ENCODE measurements at regions not wholly inside any gene's neighbourhood (a gene's known extent, or its start where the extent isn't known, plus 50 kb on each side); places are given as distances from the start of the nearest gene placed in this dataset.

- Histone ChIP-seq H3K4me3 (replicated peaks in 1 of 2; ENCODE audit: low read depth in 1 of 2, low read length in 2 of 2) (no peak overlapping the region), H2AFZ (ENCODE audit: low read depth, low read length, poor library complexity, severe bottlenecking) (no peak overlapping the region), H3K27me3 (ENCODE audit: insufficient read depth, low read length) (peaks cover 6% of the 10 kb centered on the region; the same call in 1 of the 2 replicates), H3K9me3 (ENCODE audit: control insufficient read depth in 1 of 2, insufficient read depth in 1 of 2, low read depth in 1 of 2, low read length in 2 of 2) (no peaks in the 10 kb centered on the region), H3K79me2 (ENCODE audit: insufficient read depth, low read length) (no peaks in the 10 kb centered on the region), H3K36me3 (ENCODE audit: control insufficient read depth in 1 of 2, insufficient read depth in 2 of 2, low read length in 2 of 2) (no peaks in the 10 kb centered on the region), H3K4me1 (ENCODE audit: control insufficient read depth in 1 of 2, insufficient read depth in 2 of 2, low read length in 2 of 2) (no peaks in the 10 kb centered on the region), H3K9ac (ENCODE audit: low read length) (no peak overlapping the region), H4K20me1 (ENCODE audit: insufficient read depth) (no peaks in the 10 kb centered on the region), H3K9me2 (ENCODE audit: insufficient read depth) (no peaks in the 10 kb centered on the region), H3K4me2 (ENCODE audit: low read length) (no peak overlapping the region), H3K27ac (ENCODE audit: low read depth, low read length) (no peak overlapping the region)
- DNase-seq (ENCODE audit: low read depth, low spot score) (no peak), ATAC-seq (no peak)
- CTCF ChIA-PET = no interaction called here
- intact Hi-C loops (cut with micrococcal nuclease) = no loop called here
- TF ChIP-seq POLR2A (IDR thresholded peaks at IDR 0.05; ENCODE audit: borderline replicate concordance, extremely low read depth, insufficient read depth, insufficient read length) (no peak), TCF7L2 (IDR thresholded peaks at IDR 0.05; ENCODE audit: borderline replicate concordance, extremely low read depth, insufficient read depth, insufficient read length) (no peak), SIN3A (IDR thresholded peaks at IDR 0.05; ENCODE audit: low read depth) (no peak), SP1 (IDR thresholded peaks at IDR 0.05; ENCODE audit: low read depth) (no peak)
- POLR2A ChIA-PET = no interaction called here
- RAD21 ChIA-PET (ENCODE audit: low non-redundant PET in 1 of 2, low total read pairs in 2 of 2, uncharacterized antibody in 2 of 2, unreplicated experiment in 2 of 2) = no interaction called here
- no TSS peak for BruUV-seq (replicated peaks)
These were observed 153.0 kb downstream of the ICOS start for GRCh38 chr2:204089574-204089973.

- RAD21 ChIA-PET (ENCODE audit: low non-redundant PET in 1 of 2, low total read pairs in 2 of 2, uncharacterized antibody in 2 of 2, unreplicated experiment in 2 of 2) = no interaction called here
- no peak overlapping the region for H3K4me3 ChIP-seq (replicated peaks in 1 of 2; ENCODE audit: low read depth in 1 of 2, low read length in 2 of 2)
- BruUV-seq (replicated peaks) = no TSS peak
- TF ChIP-seq POLR2AphosphoS5 (IDR thresholded peaks at IDR 0.05; ENCODE audit: low read depth, low read length) = no peak
- TF ChIP-seq CBX3 (IDR thresholded peaks at IDR 0.05; ENCODE audit: low read depth) = no peak
- TF ChIP-seq EZH2phosphoT487 (IDR thresholded peaks at IDR 0.05; ENCODE audit: borderline replicate concordance) = no peak
- TF ChIP-seq MAX (IDR thresholded peaks at IDR 0.05) = no peak
- TF ChIP-seq JUND (IDR thresholded peaks at IDR 0.05) = no peak
- TF ChIP-seq ZBTB33 (IDR thresholded peaks at IDR 0.05; ENCODE audit: extremely low read depth, insufficient replicate concordance, low read length) = no peak
- no peak for TF ChIP-seq POLR2A (IDR thresholded peaks at IDR 0.05; ENCODE audit: borderline replicate concordance, extremely low read depth, insufficient read depth, insufficient read length)
- TF ChIP-seq SIN3A (IDR thresholded peaks at IDR 0.05; ENCODE audit: low read depth) = no peak
- no peak for TF ChIP-seq REST (IDR thresholded peaks at IDR 0.05; ENCODE audit: low read depth)
- no peak for TF ChIP-seq EGR1 (IDR thresholded peaks at IDR 0.05; ENCODE audit: low read depth)
- no peak for TF ChIP-seq RAD21 (IDR thresholded peaks at IDR 0.05; ENCODE audit: low read depth)
- no peak for TF ChIP-seq SP1 (IDR thresholded peaks at IDR 0.05; ENCODE audit: low read depth)
- TF ChIP-seq ATF3 (IDR thresholded peaks at IDR 0.05) = no peak
- no peak for TF ChIP-seq SRF (IDR thresholded peaks at IDR 0.05; ENCODE audit: low read depth)
These were observed 153.5 kb downstream of the ICOS start for GRCh38 chr2:204090021-204090420.

More at GRCh38 chr2:204090021-204090420, 153.5 kb downstream of the ICOS start:
- H3K9me2 ChIP-seq (ENCODE audit: insufficient read depth) = no peaks in the 10 kb centered on the region
- H3K4me1 ChIP-seq (ENCODE audit: control insufficient read depth in 1 of 2, insufficient read depth in 2 of 2, low read length in 2 of 2) = no peaks in the 10 kb centered on the region
- H2AFZ ChIP-seq (ENCODE audit: low read depth, low read length, poor library complexity, severe bottlenecking) = no peak overlapping the region
- intact Hi-C loops (cut with micrococcal nuclease) = no loop called here
- no peak overlapping the region for H3K9ac ChIP-seq (ENCODE audit: low read length)
- no peaks in the 10 kb centered on the region for H4K20me1 ChIP-seq (ENCODE audit: insufficient read depth)
- no peak overlapping the region for H3K27ac ChIP-seq (ENCODE audit: low read depth, low read length)
- H3K27me3 ChIP-seq (ENCODE audit: insufficient read depth, low read length) = peaks cover 6% of the 10 kb centered on the region; the same call in 1 of the 2 replicates
- ATAC-seq (no peak), DNase-seq (ENCODE audit: low read depth, low spot score) (no peak)
- ChIA-PET POLR2A (no interaction called here), CTCF (no interaction called here)
- no peak overlapping the region for H3K4me2 ChIP-seq (ENCODE audit: low read length)
- no peaks in the 10 kb centered on the region for H3K36me3 ChIP-seq (ENCODE audit: control insufficient read depth in 1 of 2, insufficient read depth in 2 of 2, low read length in 2 of 2)
- H3K79me2 ChIP-seq (ENCODE audit: insufficient read depth, low read length) = no peaks in the 10 kb centered on the region
- no peaks in the 10 kb centered on the region for H3K9me3 ChIP-seq (ENCODE audit: control insufficient read depth in 1 of 2, insufficient read depth in 1 of 2, low read depth in 1 of 2, low read length in 2 of 2)
